ENCODE measurements at regions not wholly inside any gene's neighbourhood (a gene's known extent, or its start where the extent isn't known, plus 50 kb on each side); places are given as distances from the start of the nearest gene placed in this dataset.

- Histone ChIP-seq H3K4ac (ENCODE audit: low read depth, low read length) (no peak overlapping the region), H3K27ac (ENCODE audit: insufficient read depth, low read length) (no peak overlapping the region), H4K8ac (ENCODE audit: low read depth in 2 of 2, low read length in 2 of 2) (no peak overlapping the region), H2AK5ac (ENCODE audit: low read depth, low read length) (no peak overlapping the region), H3K4me3 (ENCODE audit: insufficient read depth, low read depth, low read length) (no peak overlapping the region), H3K27me3 (ENCODE audit: control insufficient read depth, insufficient read depth, low read length) (no peaks in the 10 kb centered on the region), H3K23ac (ENCODE audit: low read depth, low read length) (no peak overlapping the region), H3K9me3 (ENCODE audit: control insufficient read depth, insufficient read depth, low read length) (no peaks in the 10 kb centered on the region; the same call in 1 of the 2 replicates), H4K20me1 (ENCODE audit: insufficient read depth, low read length) (no peaks in the 10 kb centered on the region), H3K4me1 (ENCODE audit: control insufficient read depth, insufficient read depth, low read length) (no peaks in the 10 kb centered on the region), H2AFZ (replicated peaks; ENCODE audit: low read length, poor library complexity) (no peak overlapping the region), H2BK120ac (ENCODE audit: low read depth, low read length) (no peak overlapping the region), H3K14ac (replicated peaks; ENCODE audit: low read depth, low read length) (no peak overlapping the region), H2BK5ac (ENCODE audit: low read depth, low read length, poor library complexity, severe bottlenecking) (no peak overlapping the region), H3K9me1 (ENCODE audit: insufficient read depth, low read length) (no peaks in the 10 kb centered on the region), H3K4me2 (ENCODE audit: low read depth, low read length) (no peak overlapping the region), H3K9ac (ENCODE audit: low read depth, low read length) (no peak overlapping the region), H3K56ac (ENCODE audit: extremely low read depth, insufficient read depth, low read length) (no peak overlapping the region), H2AK9ac (replicated peaks; ENCODE audit: low read depth, low read length, poor library complexity) (no peak overlapping the region), H4K5ac (ENCODE audit: low read depth, low read length) (no peak overlapping the region), H3K79me1 (ENCODE audit: low read depth in 1 of 2, low read length in 2 of 2) (no peaks in the 10 kb centered on the region), H3K36me3 (ENCODE audit: control insufficient read depth, insufficient read depth, low read length) (no peaks in the 10 kb centered on the region), H3K18ac (ENCODE audit: low read depth, low read length) (no peak overlapping the region), H2BK15ac (ENCODE audit: low read depth, low read length) (no peak overlapping the region), H2BK20ac (ENCODE audit: low read depth, low read length) (no peak overlapping the region), H4K91ac (ENCODE audit: insufficient read depth, low read depth, low read length) (no peak overlapping the region; the same call in 1 of the 2 replicates)
- POLR2A ChIA-PET (ENCODE audit: unreplicated experiment), result no interaction called here
- no TSS peak for BruUV-seq (replicated peaks)
- in situ Hi-C loops (cut with MboI; ENCODE audit: low sequenced_read_pairs) (no loop called here), intact Hi-C loops (cut with micrococcal nuclease) (no loop called here), dilution Hi-C loops (cut with HindIII; ENCODE audit: low sequenced_read_pairs, unreplicated experiment) (no loop called here)
- ATAC-seq (ENCODE audit: low read depth) (no peak), DNase-seq (no peak)
- WGBS, 2 experiments (ENCODE audit: extremely low coverage in 2 of 2, insufficient read length in 1 of 2), result 100% methylated on average over 1 of the region's 3 CpGs; no CpG with 5 or more reads in 1 of the 2 experiments
- TF ChIP-seq MAZ (IDR thresholded peaks at IDR 0.05; ENCODE audit: borderline replicate concordance, low read depth, low read length), result no peak
- no peak for TF ChIP-seq MXI1 (IDR thresholded peaks at IDR 0.05; ENCODE audit: borderline replicate concordance, low read depth, low read length)
- TF ChIP-seq BHLHE40 (IDR thresholded peaks at IDR 0.05; ENCODE audit: low read depth, low read length), result no peak
- TF ChIP-seq RAD21 (IDR thresholded peaks at IDR 0.05; ENCODE audit: low read length), result no peak
- no peak for TF ChIP-seq MAFK (IDR thresholded peaks at IDR 0.05; ENCODE audit: low read depth, low read length)
- no peak for TF ChIP-seq CEBPB (IDR thresholded peaks at IDR 0.05; ENCODE audit: low read depth, low read length)
- TF ChIP-seq CHD1 (IDR thresholded peaks at IDR 0.05; ENCODE audit: low read depth, low read length), result no peak
- CTCF ChIA-PET, result no interaction called here
Observed at GRCh38 chr17:53630115-53630514, 192.6 kb upstream of the KIF2B start.

Measured in IMR-90 (cell line).